ENCODE measurements at regions not wholly inside any gene's neighbourhood (a gene's known extent, or its start where the extent isn't known, plus 50 kb on each side); places are given as distances from the start of the nearest gene placed in this dataset.

- no peaks in the 10 kb centered on the region for H3K9me2 ChIP-seq (ENCODE audit: insufficient read depth, low read length)
- H4K20me1 ChIP-seq (ENCODE audit: insufficient read depth, low read length), result no peaks in the 10 kb centered on the region
- BruUV-seq (replicated peaks), result no TSS peak
- H3K27ac ChIP-seq (ENCODE audit: low read depth, low read length, poor library complexity, severe bottlenecking), result no peak overlapping the region
- TF ChIP-seq CTCF (conservative IDR thresholded peaks at IDR 0.05; ENCODE audit: low read length) (no peak), EZH2phosphoT487 (IDR thresholded peaks at IDR 0.05; ENCODE audit: borderline replicate concordance, low read depth, low read length) (no peak)
- no peaks in the 10 kb centered on the region for H3K79me2 ChIP-seq (ENCODE audit: insufficient read depth, low read depth, low read length)
- no peak overlapping the region for H3K4me3 ChIP-seq (ENCODE audit: low read depth, low read length, poor library complexity, severe bottlenecking)
- H3K4me2 ChIP-seq (ENCODE audit: low read length), result no peak overlapping the region
- no peak overlapping the region for H2AFZ ChIP-seq (ENCODE audit: low read length)
- CTCF ChIA-PET (ENCODE audit: unreplicated experiment), result no interaction called here
- H3K4me1 ChIP-seq (ENCODE audit: insufficient read depth, low read length, poor library complexity, severe bottlenecking), result no peaks in the 10 kb centered on the region
- intact Hi-C loops (cut with micrococcal nuclease; ENCODE audit: unreplicated experiment), result no loop called here
- POLR2A ChIA-PET, result interaction anchor here (1.0 kb wide), 1 partner anchor 8 kb away, joined by 3 read pairs; no protein-coding TSS in a partner anchor
- H3K36me3 ChIP-seq (ENCODE audit: insufficient read depth, low read length), result no peaks in the 10 kb centered on the region
- H3K9me3 ChIP-seq (ENCODE audit: low read length), result no peaks in the 10 kb centered on the region
- no peak for DNase-seq (ENCODE audit: low spot score)
These were observed 75.6 kb downstream of the DMRT2 start for GRCh38 chr9:1125741-1126140.

GRCh38 chr9:1128046-1128445 lies 77.9 kb downstream of the DMRT2 start:
- Histone ChIP-seq H3K4me2 (ENCODE audit: low read length) (no peak overlapping the region), H3K27ac (ENCODE audit: low read depth, low read length, poor library complexity, severe bottlenecking) (no peak overlapping the region), H3K79me2 (ENCODE audit: insufficient read depth, low read depth, low read length) (no peaks in the 10 kb centered on the region), H3K4me3 (ENCODE audit: low read depth, low read length, poor library complexity, severe bottlenecking) (no peak overlapping the region), H3K9me2 (ENCODE audit: insufficient read depth, low read length) (no peaks in the 10 kb centered on the region), H3K9me3 (ENCODE audit: low read length) (no peaks in the 10 kb centered on the region), H2AFZ (ENCODE audit: low read length) (no peak overlapping the region), H3K36me3 (ENCODE audit: insufficient read depth, low read length) (no peaks in the 10 kb centered on the region), H4K20me1 (ENCODE audit: insufficient read depth, low read length) (no peaks in the 10 kb centered on the region), H3K4me1 (ENCODE audit: insufficient read depth, low read length, poor library complexity, severe bottlenecking) (no peaks in the 10 kb centered on the region)
- DNase-seq (ENCODE audit: low spot score), result no peak
- intact Hi-C loops (cut with micrococcal nuclease; ENCODE audit: unreplicated experiment), result no loop called here
- ChIA-PET CTCF (ENCODE audit: unreplicated experiment) (no interaction called here), POLR2A (no interaction called here)
- TF ChIP-seq CTCF (conservative IDR thresholded peaks at IDR 0.05; ENCODE audit: low read length) (no peak), EZH2phosphoT487 (IDR thresholded peaks at IDR 0.05; ENCODE audit: borderline replicate concordance, low read depth, low read length) (no peak)
- BruUV-seq (replicated peaks), result no TSS peak

GRCh38 chr9:1129382-1129781 lies 79.2 kb downstream of the DMRT2 start:
- Histone ChIP-seq H3K4me1 (ENCODE audit: insufficient read depth, low read length, poor library complexity, severe bottlenecking) (no peaks in the 10 kb centered on the region), H3K27ac (ENCODE audit: low read depth, low read length, poor library complexity, severe bottlenecking) (no peak overlapping the region), H3K36me3 (ENCODE audit: insufficient read depth, low read length) (no peaks in the 10 kb centered on the region), H3K4me3 (ENCODE audit: low read depth, low read length, poor library complexity, severe bottlenecking) (no peak overlapping the region), H3K4me2 (ENCODE audit: low read length) (no peak overlapping the region), H3K79me2 (ENCODE audit: insufficient read depth, low read depth, low read length) (no peaks in the 10 kb centered on the region), H4K20me1 (ENCODE audit: insufficient read depth, low read length) (no peaks in the 10 kb centered on the region), H2AFZ (ENCODE audit: low read length) (no peak overlapping the region), H3K9me2 (ENCODE audit: insufficient read depth, low read length) (no peaks in the 10 kb centered on the region), H3K9me3 (ENCODE audit: low read length) (no peaks in the 10 kb centered on the region)
- no peak for DNase-seq (ENCODE audit: low spot score)
- CTCF ChIA-PET (ENCODE audit: unreplicated experiment), result no interaction called here
- no peak for TF ChIP-seq EZH2phosphoT487 (IDR thresholded peaks at IDR 0.05; ENCODE audit: borderline replicate concordance, low read depth, low read length)
- no peak for TF ChIP-seq CTCF (conservative IDR thresholded peaks at IDR 0.05; ENCODE audit: low read length)
- POLR2A ChIA-PET, result no interaction called here
- BruUV-seq (replicated peaks), result no TSS peak
- intact Hi-C loops (cut with micrococcal nuclease; ENCODE audit: unreplicated experiment), result no loop called here

All from OCI-LY7 (cell line).